ENCODE measurements at regions not wholly inside any gene's neighbourhood (a gene's known extent, or its start where the extent isn't known, plus 50 kb on each side); places are given as distances from the start of the nearest gene placed in this dataset.

DNA sequence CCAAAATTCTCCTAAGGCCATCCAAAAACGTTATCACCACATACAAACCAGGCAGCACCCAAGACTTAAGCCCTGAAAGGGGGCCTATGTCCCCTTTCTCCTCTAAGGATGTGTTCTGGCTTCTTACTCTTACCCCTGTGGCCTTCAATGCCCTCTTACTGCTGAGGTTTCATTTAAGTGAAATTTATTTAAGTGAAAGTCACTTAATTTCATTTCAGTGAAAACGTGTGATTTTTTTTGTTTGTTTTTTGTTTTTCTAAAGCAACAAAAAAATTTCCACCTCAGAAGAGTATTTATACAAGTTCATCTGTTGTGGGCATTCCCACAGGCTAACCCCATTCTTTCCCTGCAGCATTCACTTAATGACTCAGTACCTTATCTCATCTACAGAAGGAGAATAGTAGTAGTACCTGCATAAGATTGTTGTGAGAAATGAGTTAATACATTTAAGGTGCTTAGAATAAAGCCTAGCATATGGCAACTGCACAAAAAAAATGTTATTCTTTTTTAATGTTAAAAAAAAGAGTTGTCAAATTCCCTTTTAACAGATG, 220.6 kb downstream of the CHRM3 start:
- no peak overlapping the region for H3K4me3 ChIP-seq (ENCODE audit: low read depth, low read length)
- TF ChIP-seq, protein P1, sequence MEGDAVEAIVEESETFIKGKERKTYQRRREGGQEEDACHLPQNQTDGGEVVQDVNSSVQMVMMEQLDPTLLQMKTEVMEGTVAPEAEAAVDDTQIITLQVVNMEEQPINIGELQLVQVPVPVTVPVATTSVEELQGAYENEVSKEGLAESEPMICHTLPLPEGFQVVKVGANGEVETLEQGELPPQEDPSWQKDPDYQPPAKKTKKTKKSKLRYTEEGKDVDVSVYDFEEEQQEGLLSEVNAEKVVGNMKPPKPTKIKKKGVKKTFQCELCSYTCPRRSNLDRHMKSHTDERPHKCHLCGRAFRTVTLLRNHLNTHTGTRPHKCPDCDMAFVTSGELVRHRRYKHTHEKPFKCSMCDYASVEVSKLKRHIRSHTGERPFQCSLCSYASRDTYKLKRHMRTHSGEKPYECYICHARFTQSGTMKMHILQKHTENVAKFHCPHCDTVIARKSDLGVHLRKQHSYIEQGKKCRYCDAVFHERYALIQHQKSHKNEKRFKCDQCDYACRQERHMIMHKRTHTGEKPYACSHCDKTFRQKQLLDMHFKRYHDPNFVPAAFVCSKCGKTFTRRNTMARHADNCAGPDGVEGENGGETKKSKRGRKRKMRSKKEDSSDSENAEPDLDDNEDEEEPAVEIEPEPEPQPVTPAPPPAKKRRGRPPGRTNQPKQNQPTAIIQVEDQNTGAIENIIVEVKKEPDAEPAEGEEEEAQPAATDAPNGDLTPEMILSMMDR (IDR thresholded peaks at IDR 0.05; ENCODE audit: borderline replicate concordance, insufficient read depth, low read depth, low read length), result no peak

DNA sequence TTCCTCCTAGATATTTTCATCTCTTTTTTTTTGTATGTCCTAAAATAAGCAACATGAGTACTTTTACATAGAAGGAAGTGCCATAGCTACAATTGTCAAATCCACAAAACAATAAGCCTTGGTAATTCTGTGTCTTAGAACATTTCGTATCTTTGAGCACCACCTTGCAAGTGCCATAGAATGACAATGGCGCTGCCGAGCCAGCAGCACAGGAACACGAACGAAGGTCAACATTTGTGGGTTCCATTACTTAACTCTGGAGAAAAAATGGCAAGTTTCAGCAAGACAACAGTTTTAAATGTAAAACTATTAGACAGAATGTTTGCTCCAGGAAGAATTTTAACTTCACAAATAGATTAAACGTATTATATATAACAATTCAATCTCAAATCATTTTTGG, 222.1 kb downstream of the CHRM3 start:
- H3K4me3 ChIP-seq (ENCODE audit: low read depth, low read length), result no peak overlapping the region
- TF ChIP-seq, protein P1 (IDR thresholded peaks at IDR 0.05; ENCODE audit: borderline replicate concordance, insufficient read depth, low read depth, low read length), result no peak

DNA sequence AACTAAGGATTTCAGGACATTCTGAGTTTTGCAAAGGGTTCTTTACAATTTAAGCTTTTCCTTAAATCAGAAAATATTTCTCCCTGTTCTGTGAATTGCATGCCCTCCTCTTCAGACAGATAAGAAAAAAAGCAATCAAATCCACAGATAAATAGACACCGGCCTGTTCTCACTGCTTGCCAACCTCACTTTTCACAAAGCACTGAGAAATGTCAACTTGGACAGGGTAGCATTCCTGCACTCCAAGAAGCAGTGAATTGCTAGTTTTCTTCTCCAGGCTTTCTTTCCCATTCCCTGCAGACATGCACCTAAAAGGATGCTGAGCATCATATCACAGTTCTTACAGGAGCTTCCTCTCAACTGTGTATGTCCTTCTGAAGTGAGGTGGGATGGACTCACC, 226.0 kb downstream of the CHRM3 start:
- TF ChIP-seq, protein P1 (IDR thresholded peaks at IDR 0.05; ENCODE audit: borderline replicate concordance, insufficient read depth, low read depth, low read length), result no peak
- no peak overlapping the region for H3K4me3 ChIP-seq (ENCODE audit: low read depth, low read length)

DNA sequence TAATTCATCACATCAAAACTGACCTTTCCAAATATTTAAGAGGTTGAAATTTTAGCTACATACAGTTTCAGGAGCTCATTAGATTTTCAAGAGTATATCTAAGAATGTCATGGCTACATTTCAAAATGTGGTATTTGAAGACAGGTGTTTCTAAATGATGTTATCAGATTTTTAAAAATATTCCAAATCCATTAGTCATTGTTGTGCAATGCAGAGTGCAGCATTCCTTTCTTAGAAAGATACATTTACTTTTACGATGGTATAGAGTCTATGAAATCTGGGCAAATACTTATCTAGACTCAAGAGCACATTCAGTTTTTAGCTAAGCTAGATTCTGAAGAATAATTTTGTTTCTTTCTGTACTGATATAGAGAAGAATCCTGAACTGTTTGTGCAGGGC, 230.3 kb downstream of the CHRM3 start:
- H3K4me3 ChIP-seq (ENCODE audit: low read depth, low read length), result no peak overlapping the region
- TF ChIP-seq, protein P1 (IDR thresholded peaks at IDR 0.05; ENCODE audit: borderline replicate concordance, insufficient read depth, low read depth, low read length), result no peak

DNA sequence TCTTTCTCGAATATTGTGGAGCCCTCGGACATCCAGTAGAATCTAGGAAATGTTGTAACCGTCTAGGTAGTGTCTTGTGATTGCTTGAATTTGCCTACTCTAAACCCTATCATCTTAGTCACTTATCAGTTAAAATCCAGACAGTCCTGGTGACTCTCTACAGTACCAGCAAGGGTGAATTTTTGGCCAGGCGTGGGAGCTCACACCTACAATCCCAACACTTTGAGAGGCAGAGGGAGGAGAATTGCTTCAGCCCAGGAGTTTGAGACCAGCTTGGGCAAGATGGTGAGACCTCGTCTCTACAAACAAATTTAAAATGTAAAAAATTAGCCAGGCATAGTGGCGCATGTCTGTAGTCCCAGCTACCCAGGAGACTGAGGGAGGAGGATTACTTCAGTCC, 230.9 kb downstream of the CHRM3 start:
- TF ChIP-seq, protein P1 (IDR thresholded peaks at IDR 0.05; ENCODE audit: borderline replicate concordance, insufficient read depth, low read depth, low read length), result no peak

DNA sequence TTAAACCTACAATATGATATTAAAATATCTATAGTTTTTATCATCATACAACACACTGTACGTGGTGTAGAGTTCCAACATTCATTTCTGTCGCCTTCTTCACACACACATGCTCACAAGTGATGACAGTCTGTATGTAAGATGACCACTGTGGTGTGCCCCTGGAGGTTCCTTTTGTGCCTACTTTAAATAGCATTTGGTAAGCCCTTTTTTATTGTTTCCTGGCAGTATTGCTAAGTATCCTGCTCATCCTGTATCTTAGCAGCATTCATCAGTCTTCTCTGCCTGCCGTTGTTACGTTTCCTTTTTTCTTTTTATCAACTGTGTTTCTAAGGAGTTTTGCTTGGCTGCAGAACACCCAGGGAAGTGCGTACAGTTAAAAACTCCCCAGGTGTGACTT, 231.4 kb downstream of the CHRM3 start:
- no peak overlapping the region for H3K4me3 ChIP-seq (ENCODE audit: low read depth, low read length)
- TF ChIP-seq, protein P1 (IDR thresholded peaks at IDR 0.05; ENCODE audit: borderline replicate concordance, insufficient read depth, low read depth, low read length), result no peak

More for the DNA sequence above, 230.9 kb downstream of the CHRM3 start:
- H3K4me3 ChIP-seq (ENCODE audit: low read depth, low read length), result no peak overlapping the region

DNA sequence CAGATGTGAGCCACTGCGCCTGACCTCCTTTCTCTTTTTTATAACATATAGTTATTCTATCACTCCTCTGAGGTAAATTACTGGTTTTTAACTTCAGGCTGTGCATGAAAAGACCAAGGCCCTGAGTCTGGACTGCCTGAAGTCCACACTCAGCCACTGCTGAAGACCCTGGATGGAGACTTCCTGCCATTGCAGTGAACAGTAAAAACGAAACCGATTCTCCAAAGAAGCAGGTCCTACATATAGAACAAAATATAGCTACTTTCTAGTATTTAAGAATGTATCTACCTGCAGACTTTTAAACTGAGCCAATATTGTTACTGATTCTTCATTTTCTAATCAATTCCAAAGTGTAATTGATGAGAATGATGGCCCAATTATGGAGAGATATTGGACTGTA, 232.8 kb downstream of the CHRM3 start:
- TF ChIP-seq, protein P1 (IDR thresholded peaks at IDR 0.05; ENCODE audit: borderline replicate concordance, insufficient read depth, low read depth, low read length), result no peak
- H3K4me3 ChIP-seq (ENCODE audit: low read depth, low read length), result no peak overlapping the region

All from GM12875 (cell line).